ENCODE measurements at regions not wholly inside any gene's neighbourhood (a gene's known extent, or its start where the extent isn't known, plus 50 kb on each side); places are given as distances from the start of the nearest gene placed in this dataset.

GRCh38 chr2:191604154-191604553, 73.8 kb upstream of the NABP1 start:
- Histone ChIP-seq H3K36me3 (ENCODE audit: insufficient read depth, low read length) (no peaks in the 10 kb centered on the region), H3K4me3 (ENCODE audit: low read length in 2 of 2) (no peak overlapping the region), H3K27me3 (ENCODE audit: insufficient read depth, low read length) (no peaks in the 10 kb centered on the region), H3K27ac (ENCODE audit: low read depth, low read length) (no peak overlapping the region), H3K4me1 (ENCODE audit: insufficient read depth, low read length) (no peaks in the 10 kb centered on the region), H3K9me3 (ENCODE audit: control insufficient read depth in 1 of 2, low read length in 2 of 2) (no peaks in the 10 kb centered on the region)
- Mint-ChIP-seq H3K27ac (no peak overlapping the region), H3K27me3 (peaks cover 0 to 4% of the 10 kb centered on the region in 2 donors), H3K9me3 (peaks cover 0 to 2% (median 0%) of the 10 kb centered on the region in 8 donors), H3K36me3 (no peaks in the 10 kb centered on the region), H3K4me3 (no peak overlapping the region), H3K4me1 (peaks cover 0 to 3% (median under 1%) of the 10 kb centered on the region in 4 donors)
- POLR2A ChIA-PET (ENCODE audit: partially characterized antibody), result no interaction called here
- CTCF ChIA-PET (ENCODE audit: partially characterized antibody), result interaction anchor here (0.8 kb wide), 1 partner anchor 32 kb away, joined by 3 read pairs; no protein-coding TSS in a partner anchor
- no peak for DNase-seq
- intact Hi-C loops (cut with micrococcal nuclease), result no loop called here

GRCh38 chr2:191607096-191607495, 70.8 kb upstream of the NABP1 start:
- CTCF ChIA-PET (ENCODE audit: partially characterized antibody), result interaction anchor here (1.0 kb wide), 1 partner anchor 40 kb away, joined by 3 read pairs; no protein-coding TSS in a partner anchor
- no peaks in the 10 kb centered on the region for H3K36me3 Mint-ChIP-seq
- no peaks in the 10 kb centered on the region for H3K27me3 Mint-ChIP-seq
- intact Hi-C loops (cut with micrococcal nuclease), result no loop called here
- Histone ChIP-seq H3K4me1 (ENCODE audit: insufficient read depth, low read length) (no peaks in the 10 kb centered on the region), H3K27me3 (ENCODE audit: insufficient read depth, low read length) (no peaks in the 10 kb centered on the region), H3K36me3 (ENCODE audit: insufficient read depth, low read length) (no peaks in the 10 kb centered on the region), H3K9me3 (ENCODE audit: control insufficient read depth in 1 of 2, low read length in 2 of 2) (no peaks in the 10 kb centered on the region), H3K27ac (ENCODE audit: low read depth, low read length) (no peak overlapping the region), H3K4me3 (ENCODE audit: low read length in 2 of 2) (no peak overlapping the region)
- H3K4me3 Mint-ChIP-seq, result no peak overlapping the region
- H3K27ac Mint-ChIP-seq, result no peak overlapping the region
- DNase-seq, result no peak
- H3K9me3 Mint-ChIP-seq, result peaks cover 0 to 2% (median 0%) of the 10 kb centered on the region in 8 donors
- POLR2A ChIA-PET (ENCODE audit: partially characterized antibody), result interaction anchor here (0.6 to 1.4 kb wide), 2 partner anchors 10 to 29 kb away, joined by 3 read pairs; no protein-coding TSS in a partner anchor
- no peaks in the 10 kb centered on the region for H3K4me1 Mint-ChIP-seq

- H3K36me3 Mint-ChIP-seq, result no peaks in the 10 kb centered on the region
- peaks cover 0 to 2% (median 0%) of the 10 kb centered on the region in 8 donors for H3K9me3 Mint-ChIP-seq
- DNase-seq, result no peak
- ChIA-PET POLR2A (ENCODE audit: partially characterized antibody) (no interaction called here), CTCF (ENCODE audit: partially characterized antibody) (no interaction called here)
- intact Hi-C loops (cut with micrococcal nuclease), result no loop called here
- Histone ChIP-seq H3K9me3 (ENCODE audit: control insufficient read depth in 1 of 2, low read length in 2 of 2) (no peaks in the 10 kb centered on the region), H3K27ac (ENCODE audit: low read depth, low read length) (no peak overlapping the region), H3K36me3 (ENCODE audit: insufficient read depth, low read length) (no peaks in the 10 kb centered on the region), H3K4me1 (ENCODE audit: insufficient read depth, low read length) (no peaks in the 10 kb centered on the region), H3K4me3 (ENCODE audit: low read length in 2 of 2) (no peak overlapping the region), H3K27me3 (ENCODE audit: insufficient read depth, low read length) (no peaks in the 10 kb centered on the region)
- peaks cover 0 to 5% (median 2%) of the 10 kb centered on the region in 4 donors for H3K4me1 Mint-ChIP-seq
- H3K27me3 Mint-ChIP-seq, result no peaks in the 10 kb centered on the region
- H3K4me3 Mint-ChIP-seq, result no peak overlapping the region
- H3K27ac Mint-ChIP-seq, result no peak overlapping the region
Observed at GRCh38 chr2:191610756-191611155, 67.2 kb upstream of the NABP1 start.

GRCh38 chr2:191611614-191612013, 66.3 kb upstream of the NABP1 start:
- Mint-ChIP-seq H3K4me3 (no peak overlapping the region), H3K27ac (no peak overlapping the region), H3K27me3 (no peaks in the 10 kb centered on the region), H3K4me1 (peaks cover 1 to 7% (median 4%) of the 10 kb centered on the region in 4 donors), H3K9me3 (peaks cover 0 to 2% (median 0%) of the 10 kb centered on the region in 8 donors), H3K36me3 (no peaks in the 10 kb centered on the region)
- intact Hi-C loops (cut with micrococcal nuclease), result no loop called here
- Histone ChIP-seq H3K4me3 (ENCODE audit: low read length in 2 of 2) (no peak overlapping the region), H3K27me3 (ENCODE audit: insufficient read depth, low read length) (no peaks in the 10 kb centered on the region), H3K4me1 (ENCODE audit: insufficient read depth, low read length) (peaks cover 1% of the 10 kb centered on the region), H3K27ac (ENCODE audit: low read depth, low read length) (no peak overlapping the region), H3K9me3 (ENCODE audit: control insufficient read depth in 1 of 2, low read length in 2 of 2) (no peaks in the 10 kb centered on the region), H3K36me3 (ENCODE audit: insufficient read depth, low read length) (no peaks in the 10 kb centered on the region)
- CTCF ChIA-PET (ENCODE audit: partially characterized antibody), result no interaction called here
- POLR2A ChIA-PET (ENCODE audit: partially characterized antibody), result interaction anchor here (0.6 to 1.9 kb wide), 2 partner anchors 20 to 66 kb away, joined by 3 to 10 read pairs; partner anchors contain the start of gene NABP1
- DNase-seq, result no peak

GRCh38 chr2:191612496-191612895, 65.4 kb upstream of the NABP1 start:
- POLR2A ChIA-PET (ENCODE audit: partially characterized antibody), result interaction anchor here (1.9 kb wide), 1 partner anchor 65 kb away, joined by 10 read pairs; the partner anchor contains the start of gene NABP1
- no peak overlapping the region for H3K4me3 ChIP-seq (ENCODE audit: low read length in 2 of 2)
- peaks cover 10% of the 10 kb centered on the region for H3K4me1 ChIP-seq (ENCODE audit: insufficient read depth, low read length)
- H3K27ac Mint-ChIP-seq, result no peak overlapping the region
- no peak overlapping the region for H3K4me3 Mint-ChIP-seq
- H3K4me1 Mint-ChIP-seq, result peaks cover 4 to 12% (median 8%) of the 10 kb centered on the region in 4 donors
- CTCF ChIA-PET (ENCODE audit: partially characterized antibody), result no interaction called here
- no peaks in the 10 kb centered on the region for H3K9me3 Mint-ChIP-seq
- no peaks in the 10 kb centered on the region for H3K9me3 ChIP-seq (ENCODE audit: control insufficient read depth in 1 of 2, low read length in 2 of 2)
- no peak for DNase-seq
- no peaks in the 10 kb centered on the region for H3K27me3 Mint-ChIP-seq
- intact Hi-C loops (cut with micrococcal nuclease), result no loop called here
- no peak overlapping the region for H3K27ac ChIP-seq (ENCODE audit: low read depth, low read length)
- no peaks in the 10 kb centered on the region for H3K36me3 ChIP-seq (ENCODE audit: insufficient read depth, low read length)
- H3K36me3 Mint-ChIP-seq, result no peaks in the 10 kb centered on the region
- no peaks in the 10 kb centered on the region for H3K27me3 ChIP-seq (ENCODE audit: insufficient read depth, low read length)

- H3K4me1 Mint-ChIP-seq, result peaks cover 20 to 35% (median 29%) of the 10 kb centered on the region in 4 donors
- H3K4me3 ChIP-seq (ENCODE audit: low read length in 2 of 2), result no peak overlapping the region
- CTCF ChIA-PET (ENCODE audit: partially characterized antibody), result interaction anchor here (0.8 to 1.8 kb wide), 4 partner anchors 13 to 1655 kb away, joined by 3 to 6 read pairs (median 3); no protein-coding TSS in a partner anchor
- no peaks in the 10 kb centered on the region for H3K9me3 Mint-ChIP-seq
- no peaks in the 10 kb centered on the region for H3K27me3 Mint-ChIP-seq
- no peak overlapping the region for H3K27ac ChIP-seq (ENCODE audit: low read depth, low read length)
- H3K36me3 Mint-ChIP-seq, result no peaks in the 10 kb centered on the region
- DNase-seq, result no peak
- H3K4me1 ChIP-seq (ENCODE audit: insufficient read depth, low read length), result peaks cover 32% of the 10 kb centered on the region
- intact Hi-C loops (cut with micrococcal nuclease), result no loop called here
- no peak overlapping the region for H3K4me3 Mint-ChIP-seq
- H3K36me3 ChIP-seq (ENCODE audit: insufficient read depth, low read length), result no peaks in the 10 kb centered on the region
- POLR2A ChIA-PET (ENCODE audit: partially characterized antibody), result interaction anchor here (0.9 to 9.9 kb wide), 4 partner anchors 22 to 70 kb away, joined by 3 to 76 read pairs (median 8); partner anchors contain the start of gene NABP1
- H3K9me3 ChIP-seq (ENCODE audit: control insufficient read depth in 1 of 2, low read length in 2 of 2), result no peaks in the 10 kb centered on the region
- peak overlapping the region in 4 of 7 donors; percentile 32 to 79 (median 50) for H3K27ac Mint-ChIP-seq
- H3K27me3 ChIP-seq (ENCODE audit: insufficient read depth, low read length), result no peaks in the 10 kb centered on the region
Observed at GRCh38 chr2:191614759-191615158, 63.2 kb upstream of the NABP1 start.

GRCh38 chr2:191615596-191615995, 62.3 kb upstream of the NABP1 start:
- Mint-ChIP-seq H3K36me3 (no peaks in the 10 kb centered on the region), H3K27ac (peak overlapping the region in 2 of 7 donors; percentile 21 to 64), H3K4me3 (no peak overlapping the region), H3K4me1 (peaks cover 26 to 41% (median 35%) of the 10 kb centered on the region in 4 donors), H3K27me3 (no peaks in the 10 kb centered on the region), H3K9me3 (no peaks in the 10 kb centered on the region)
- Histone ChIP-seq H3K4me1 (ENCODE audit: insufficient read depth, low read length) (peaks cover 37% of the 10 kb centered on the region), H3K27ac (ENCODE audit: low read depth, low read length) (no peak overlapping the region), H3K4me3 (ENCODE audit: low read length in 2 of 2) (no peak overlapping the region), H3K36me3 (ENCODE audit: insufficient read depth, low read length) (no peaks in the 10 kb centered on the region), H3K27me3 (ENCODE audit: insufficient read depth, low read length) (no peaks in the 10 kb centered on the region), H3K9me3 (ENCODE audit: control insufficient read depth in 1 of 2, low read length in 2 of 2) (no peaks in the 10 kb centered on the region)
- intact Hi-C loops (cut with micrococcal nuclease), result no loop called here
- CTCF ChIA-PET (ENCODE audit: partially characterized antibody), result interaction anchor here (1.0 to 4.5 kb wide), 4 partner anchors 9 to 49 kb away, joined by 3 to 22 read pairs (median 4); no protein-coding TSS in a partner anchor
- POLR2A ChIA-PET (ENCODE audit: partially characterized antibody), result interaction anchor here (0.6 to 17.9 kb wide), 5 partner anchors 9 to 465 kb away, joined by 3 to 602 read pairs (median 12); partner anchors contain the start of gene NABP1
- DNase-seq, result no peak

Data from CD4-positive, alpha-beta memory T cell (primary cell).